Progenitor cell of endocrine pancreas (in vitro differentiated cells): ENCODE measurements at regions not wholly inside any gene's neighbourhood (a gene's known extent, or its start where the extent isn't known, plus 50 kb on each side); places are given as distances from the start of the nearest gene placed in this dataset.

Experiments
- DNase-seq: peaks from one replicate; pipeline ENCODE4 v3.0.0; 2021; ENCODE audit warnings: low spot score; ENCODE audit not compliant: unreplicated experiment
- H3K27ac Mint-ChIP-seq: 2 replicates; pipeline ENCODE4 v1.8.0; 2021; ENCODE audit warnings: mild to moderate bottlenecking, moderate library complexity, mixed read lengths
- H3K27me3 Mint-ChIP-seq: 2 replicates; pipeline ENCODE4 v1.8.0; 2021; ENCODE audit warnings: mixed read lengths
- H3K36me3 Mint-ChIP-seq: 2 replicates; pipeline ENCODE4 v1.8.0; 2022; ENCODE audit warnings: mixed read lengths; ENCODE audit not compliant: insufficient read depth
- H3K4me1 Mint-ChIP-seq: 2 replicates; pipeline ENCODE4 v1.8.0; 2021; ENCODE audit warnings: low read depth, mixed read lengths
- H3K4me3 Mint-ChIP-seq: 2 replicates; pipeline ENCODE4 v1.8.0; 2021; ENCODE audit warnings: low read depth, mild to moderate bottlenecking, moderate library complexity, mixed read lengths
- H3K9me3 Mint-ChIP-seq: 2 replicates; pipeline ENCODE4 v1.8.0; 2021; ENCODE audit warnings: low read depth, mixed read lengths
- TF ChIP-seq, protein P1 (sequence below): fragments of 200-600 bp; sonication (generic); IDR thresholded peaks from one replicate; pipeline ENCODE4 v1.5.0; 2021; ENCODE audit warnings: antibody characterized with exemption, mild to moderate bottlenecking; ENCODE audit not compliant: unreplicated experiment

DNA sequence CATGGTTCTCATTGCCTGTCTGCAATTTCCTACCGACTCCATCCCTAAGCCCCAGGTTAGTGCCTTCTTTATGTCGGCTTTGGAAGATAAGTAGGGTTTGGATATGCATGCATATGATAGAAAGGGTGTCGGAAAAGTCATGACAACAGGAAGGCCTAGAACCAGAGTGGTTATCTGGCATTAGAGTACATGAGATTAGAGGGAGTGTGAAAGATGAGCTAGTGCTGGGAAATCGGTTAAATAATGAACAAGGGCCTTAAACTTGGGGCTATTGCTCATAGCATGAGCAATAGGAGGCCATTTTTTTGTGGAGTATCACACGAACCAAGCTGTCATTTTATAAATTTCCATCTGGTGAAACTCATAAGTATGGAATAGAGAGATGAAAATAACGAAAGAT lies 54.0 kb upstream of the LPP start:
- no peaks in the 10 kb centered on the region for H3K36me3 Mint-ChIP-seq
- H3K4me3 Mint-ChIP-seq: no peak overlapping the region
- TF ChIP-seq, protein P1, sequence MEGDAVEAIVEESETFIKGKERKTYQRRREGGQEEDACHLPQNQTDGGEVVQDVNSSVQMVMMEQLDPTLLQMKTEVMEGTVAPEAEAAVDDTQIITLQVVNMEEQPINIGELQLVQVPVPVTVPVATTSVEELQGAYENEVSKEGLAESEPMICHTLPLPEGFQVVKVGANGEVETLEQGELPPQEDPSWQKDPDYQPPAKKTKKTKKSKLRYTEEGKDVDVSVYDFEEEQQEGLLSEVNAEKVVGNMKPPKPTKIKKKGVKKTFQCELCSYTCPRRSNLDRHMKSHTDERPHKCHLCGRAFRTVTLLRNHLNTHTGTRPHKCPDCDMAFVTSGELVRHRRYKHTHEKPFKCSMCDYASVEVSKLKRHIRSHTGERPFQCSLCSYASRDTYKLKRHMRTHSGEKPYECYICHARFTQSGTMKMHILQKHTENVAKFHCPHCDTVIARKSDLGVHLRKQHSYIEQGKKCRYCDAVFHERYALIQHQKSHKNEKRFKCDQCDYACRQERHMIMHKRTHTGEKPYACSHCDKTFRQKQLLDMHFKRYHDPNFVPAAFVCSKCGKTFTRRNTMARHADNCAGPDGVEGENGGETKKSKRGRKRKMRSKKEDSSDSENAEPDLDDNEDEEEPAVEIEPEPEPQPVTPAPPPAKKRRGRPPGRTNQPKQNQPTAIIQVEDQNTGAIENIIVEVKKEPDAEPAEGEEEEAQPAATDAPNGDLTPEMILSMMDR: no peak
- DNase-seq: no peak
- H3K27ac Mint-ChIP-seq: no peak overlapping the region
- H3K27me3 Mint-ChIP-seq: peaks cover 10% of the 10 kb centered on the region
- peaks cover 6% of the 10 kb centered on the region for H3K9me3 Mint-ChIP-seq
- H3K4me1 Mint-ChIP-seq: no peaks in the 10 kb centered on the region

DNA sequence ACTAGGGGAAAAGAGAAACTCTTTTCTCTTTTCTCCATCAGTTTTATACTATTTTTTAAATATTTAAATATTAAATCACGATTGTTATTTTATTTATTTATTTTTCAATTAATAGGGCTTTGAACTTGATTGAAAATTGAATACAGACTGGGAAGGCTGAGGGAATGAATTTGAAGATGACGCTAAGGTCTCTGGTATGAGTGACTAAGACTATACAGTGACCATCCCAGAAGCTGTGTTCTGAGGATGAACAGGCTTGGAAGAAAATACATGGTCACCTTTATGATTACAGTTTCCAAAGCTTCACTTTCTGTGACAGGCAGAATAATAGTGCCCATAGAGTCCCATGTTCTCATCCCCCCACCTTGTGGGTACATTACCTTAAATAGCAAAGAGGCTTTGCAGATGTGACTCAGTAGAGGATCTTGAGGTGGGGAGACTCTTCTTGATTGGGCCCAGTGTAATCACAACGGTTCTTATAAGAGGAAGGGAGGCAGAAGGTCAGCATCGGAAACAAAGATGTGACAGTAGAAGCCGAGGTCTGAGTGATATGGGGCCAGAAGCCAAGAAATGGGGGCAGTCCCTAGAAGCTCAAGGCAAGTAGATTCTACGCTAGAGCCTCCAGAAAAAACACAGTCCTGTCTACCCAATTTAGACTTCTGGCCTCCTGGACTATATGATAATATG lies 51.0 kb upstream of the LPP start:
- Mint-ChIP-seq H3K4me1 (peaks cover 2% of the 10 kb centered on the region), H3K27ac (no peak overlapping the region), H3K4me3 (no peak overlapping the region), H3K36me3 (no peaks in the 10 kb centered on the region), H3K27me3 (peaks cover 14% of the 10 kb centered on the region), H3K9me3 (peaks cover 6% of the 10 kb centered on the region)
- TF ChIP-seq, protein P1: no peak
- DNase-seq: no peak

DNA sequence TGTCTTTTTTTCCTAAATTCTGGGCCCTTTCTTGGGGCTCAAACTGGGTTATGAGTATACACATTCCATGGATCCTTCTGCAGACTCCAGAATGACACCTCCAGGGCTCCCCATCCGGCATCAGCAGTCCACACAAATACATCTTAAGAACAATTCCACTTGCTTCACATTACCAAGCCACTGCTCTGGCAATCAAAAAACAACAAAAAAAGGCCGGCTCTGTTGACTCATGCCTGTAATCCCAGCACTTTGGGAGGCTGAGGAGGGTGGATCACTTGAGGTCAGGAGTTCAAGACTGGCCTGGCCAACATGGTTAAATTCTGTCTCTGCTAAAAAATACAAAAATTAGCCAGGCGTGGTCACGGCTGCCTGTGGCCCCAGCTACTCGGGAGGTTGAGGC lies 49.9 kb upstream of the LPP start:
- Mint-ChIP-seq H3K4me3 (no peak overlapping the region), H3K36me3 (no peaks in the 10 kb centered on the region), H3K9me3 (peaks cover 6% of the 10 kb centered on the region), H3K27ac (no peak overlapping the region), H3K4me1 (peaks cover 2% of the 10 kb centered on the region), H3K27me3 (peaks cover 23% of the 10 kb centered on the region)
- no peak for DNase-seq
- TF ChIP-seq, protein P1: no peak
